ENCODE measurements at regions not wholly inside any gene's neighbourhood (a gene's known extent, or its start where the extent isn't known, plus 50 kb on each side); places are given as distances from the start of the nearest gene placed in this dataset.
"Not testable (repeated sequence)": the region's sequence is repeated elsewhere in the genome, so short reads cannot be mapped to it uniquely, and the experiment has no call there.

DNA sequence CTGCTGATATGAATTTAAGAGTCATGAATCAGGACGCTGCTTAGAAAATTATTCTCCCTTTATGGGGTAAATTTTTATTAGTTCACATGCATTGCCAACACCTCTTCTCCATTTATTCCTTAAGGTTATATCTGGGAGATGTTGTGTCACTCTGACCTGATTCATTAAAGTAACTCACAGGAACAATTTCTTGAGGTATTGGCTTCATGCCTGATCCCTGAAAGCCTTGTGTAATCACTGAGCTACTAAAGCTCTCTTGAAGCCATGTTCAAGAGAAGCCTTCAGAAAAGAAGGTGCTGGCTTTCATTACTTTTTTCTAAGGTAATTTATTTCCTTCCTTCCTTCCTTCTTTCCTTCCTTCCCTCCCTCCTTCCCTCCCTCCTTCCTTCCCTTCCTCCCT is 420.6 kb downstream of the RAB38 start:
- no peak for DNase-seq (ENCODE audit: low spot score)

DNA sequence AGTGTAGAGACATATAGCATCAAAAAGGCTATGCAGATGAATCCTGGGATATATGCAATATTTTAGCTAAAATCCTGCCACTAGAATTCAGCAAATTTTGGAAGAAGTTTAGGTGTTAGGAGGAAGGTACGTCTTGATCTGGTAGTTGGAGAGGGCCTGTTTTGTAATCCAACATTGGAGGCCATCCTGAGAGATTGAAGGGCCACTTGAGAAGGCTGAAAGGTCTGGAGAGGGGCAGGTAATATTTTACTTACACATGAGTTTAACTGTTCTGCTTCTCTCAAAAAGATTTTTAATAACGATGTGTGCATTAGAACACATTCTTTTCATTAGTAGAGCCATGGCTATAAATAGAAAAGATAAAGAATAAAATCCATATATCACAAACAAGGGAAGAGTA is 422.1 kb downstream of the RAB38 start:
- no peak for DNase-seq (ENCODE audit: low spot score)

DNA sequence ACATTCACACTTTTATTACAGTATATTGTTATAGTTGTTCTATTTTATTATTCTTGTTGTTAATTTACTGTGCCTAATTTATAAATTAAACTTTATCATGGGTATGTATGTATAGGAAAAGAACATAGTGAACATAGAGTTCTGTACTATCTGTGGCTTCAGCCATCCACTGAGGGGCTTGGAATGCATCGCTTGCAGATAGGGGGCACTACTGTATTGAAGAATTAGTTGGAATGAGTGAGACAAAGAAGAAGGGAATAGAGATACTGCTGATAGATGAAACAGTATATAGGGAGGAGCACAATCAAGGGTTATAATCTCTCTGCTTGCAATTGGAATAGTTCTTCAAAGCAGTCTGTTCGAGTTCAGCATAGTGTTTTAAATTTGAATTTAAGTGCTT is 432.2 kb downstream of the RAB38 start:
- DNase-seq (ENCODE audit: low spot score): no peak

DNA sequence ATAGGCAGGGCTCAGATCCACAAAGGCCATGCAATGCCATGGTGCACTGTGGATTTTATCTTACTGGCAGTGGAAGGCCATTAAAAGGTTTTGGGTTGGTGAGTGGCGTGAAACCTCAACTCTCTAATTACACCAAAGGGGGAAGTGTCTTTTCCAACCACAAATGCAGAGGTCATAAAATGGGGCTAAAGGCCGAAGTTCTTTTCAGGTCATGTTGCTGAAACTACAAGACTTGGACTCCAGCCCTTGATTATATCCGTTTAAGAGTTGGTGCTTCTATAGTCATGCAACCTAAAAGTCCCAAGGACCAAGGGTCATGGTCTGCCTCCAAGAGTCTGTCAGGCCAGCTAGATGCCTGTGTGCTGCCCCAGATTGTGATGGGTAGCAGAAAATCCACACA is 434.3 kb downstream of the RAB38 start:
- no peak for DNase-seq (ENCODE audit: low spot score)

DNA sequence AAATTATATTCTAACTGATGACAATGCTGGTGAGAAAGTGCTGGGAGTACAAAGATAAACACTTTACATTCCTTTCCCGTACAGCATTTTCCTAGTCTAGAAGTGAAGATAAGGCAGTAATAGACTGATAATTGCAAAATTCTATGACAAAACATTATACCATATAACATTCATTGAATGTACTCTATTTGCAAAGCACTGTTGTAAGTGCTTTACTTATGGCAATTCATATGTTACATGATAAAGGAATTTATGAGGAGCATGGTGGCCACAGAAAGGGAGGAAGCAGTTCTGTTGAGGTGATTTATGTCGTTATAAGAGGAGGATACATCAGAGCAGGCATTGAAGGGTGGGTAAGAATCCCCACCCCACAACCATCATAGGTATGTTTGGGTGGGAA is 434.8 kb downstream of the RAB38 start:
- no peak for DNase-seq (ENCODE audit: low spot score)

DNA sequence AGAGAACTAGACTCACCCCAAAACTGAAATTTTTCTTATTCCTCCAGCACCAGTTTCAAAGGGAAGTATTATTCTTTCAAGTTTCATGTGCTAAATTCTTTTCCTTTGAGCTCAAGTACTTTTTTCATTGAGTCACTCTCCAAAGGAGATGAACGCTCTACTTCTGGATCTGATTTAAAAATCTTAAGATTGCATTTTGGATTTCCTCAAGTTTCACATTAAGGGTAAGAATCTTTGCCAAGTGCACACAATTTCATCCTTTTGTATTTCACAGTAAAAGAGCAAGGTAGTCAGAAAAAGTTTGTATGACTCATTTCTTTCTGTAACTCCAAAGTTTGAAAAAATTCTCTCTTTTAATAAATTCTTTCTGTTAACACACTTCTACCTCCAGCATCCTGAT is 435.5 kb downstream of the RAB38 start:
- DNase-seq (ENCODE audit: low spot score): no peak

DNA sequence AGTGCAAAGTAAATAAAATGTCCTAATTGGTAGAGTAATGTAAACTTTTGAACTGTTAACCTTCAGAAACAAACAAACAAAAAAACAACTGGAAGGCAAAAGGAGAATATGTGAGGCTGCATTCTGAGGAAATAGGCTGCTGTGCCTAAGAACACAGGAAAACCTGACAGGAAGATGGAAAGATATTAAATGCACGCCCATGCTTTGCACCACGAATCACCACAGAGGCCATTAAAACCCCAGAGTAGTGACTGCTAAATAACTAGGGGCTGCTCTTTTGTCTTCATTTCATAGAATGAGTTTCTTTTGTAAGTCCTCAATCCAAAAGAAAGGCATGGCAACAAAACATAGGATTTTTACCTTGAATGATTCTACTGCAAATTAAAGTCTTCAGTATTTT is 436.0 kb downstream of the RAB38 start:
- DNase-seq (ENCODE audit: low spot score): no peak

DNA sequence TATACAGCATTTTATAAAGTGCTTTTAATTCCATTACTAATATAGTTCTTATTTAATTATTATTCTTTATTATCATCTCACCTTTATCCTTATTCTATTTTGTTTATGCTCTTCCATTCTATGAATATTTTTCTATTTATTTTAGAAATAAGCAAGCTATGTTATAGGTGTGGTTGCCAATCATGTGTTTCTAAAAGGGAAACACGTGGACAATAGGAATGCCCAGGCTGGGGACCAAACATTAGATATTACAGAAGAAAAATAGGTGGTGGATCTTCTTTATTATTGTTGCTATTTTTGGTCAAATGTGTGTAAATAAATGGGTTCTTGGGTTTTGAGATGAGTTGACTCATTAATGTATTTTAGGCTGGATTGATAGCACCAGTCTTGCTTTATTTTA is 438.3 kb downstream of the RAB38 start:
- no peak for DNase-seq (ENCODE audit: low spot score)

DNA sequence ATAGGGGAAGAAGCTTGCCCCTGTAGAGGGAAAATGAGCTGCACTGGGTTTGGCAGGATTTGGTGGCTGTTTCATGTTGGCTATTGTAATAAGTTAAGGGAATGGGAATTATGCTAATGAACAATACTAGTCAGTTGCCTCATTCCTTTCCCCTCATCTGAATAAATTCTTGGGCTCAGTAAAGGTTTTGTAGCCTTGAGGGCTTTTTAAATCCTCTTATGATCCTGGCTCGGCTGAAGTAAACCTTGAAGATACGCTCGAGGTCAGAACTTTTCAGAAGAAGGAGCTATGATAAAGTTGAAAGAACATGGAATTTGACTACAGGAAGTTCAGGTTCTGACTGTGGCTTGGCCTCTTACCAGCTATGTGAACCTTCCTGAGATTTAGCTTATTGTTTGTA is 448.7 kb downstream of the RAB38 start:
- DNase-seq (ENCODE audit: low spot score): no peak

DNA sequence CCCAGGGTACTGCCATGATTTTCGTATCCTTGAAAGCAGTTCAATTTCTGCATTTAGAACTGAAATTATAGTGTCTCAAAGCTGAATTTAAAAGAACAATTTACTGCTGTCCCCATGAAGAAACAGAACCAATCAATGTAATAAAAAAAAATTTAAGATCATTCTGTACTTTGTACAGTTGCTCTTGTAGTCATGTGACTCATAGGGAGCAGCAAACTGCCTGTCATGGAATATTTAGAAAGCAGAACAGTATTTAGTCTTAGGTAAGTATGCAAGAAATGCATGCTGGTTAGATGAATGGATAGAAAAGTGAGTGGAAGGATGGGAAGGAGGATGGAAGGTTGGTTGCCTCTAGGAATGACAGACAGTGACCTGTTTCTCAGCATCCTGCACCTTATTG is 450.9 kb downstream of the RAB38 start:
- DNase-seq (ENCODE audit: low spot score): no peak

DNA sequence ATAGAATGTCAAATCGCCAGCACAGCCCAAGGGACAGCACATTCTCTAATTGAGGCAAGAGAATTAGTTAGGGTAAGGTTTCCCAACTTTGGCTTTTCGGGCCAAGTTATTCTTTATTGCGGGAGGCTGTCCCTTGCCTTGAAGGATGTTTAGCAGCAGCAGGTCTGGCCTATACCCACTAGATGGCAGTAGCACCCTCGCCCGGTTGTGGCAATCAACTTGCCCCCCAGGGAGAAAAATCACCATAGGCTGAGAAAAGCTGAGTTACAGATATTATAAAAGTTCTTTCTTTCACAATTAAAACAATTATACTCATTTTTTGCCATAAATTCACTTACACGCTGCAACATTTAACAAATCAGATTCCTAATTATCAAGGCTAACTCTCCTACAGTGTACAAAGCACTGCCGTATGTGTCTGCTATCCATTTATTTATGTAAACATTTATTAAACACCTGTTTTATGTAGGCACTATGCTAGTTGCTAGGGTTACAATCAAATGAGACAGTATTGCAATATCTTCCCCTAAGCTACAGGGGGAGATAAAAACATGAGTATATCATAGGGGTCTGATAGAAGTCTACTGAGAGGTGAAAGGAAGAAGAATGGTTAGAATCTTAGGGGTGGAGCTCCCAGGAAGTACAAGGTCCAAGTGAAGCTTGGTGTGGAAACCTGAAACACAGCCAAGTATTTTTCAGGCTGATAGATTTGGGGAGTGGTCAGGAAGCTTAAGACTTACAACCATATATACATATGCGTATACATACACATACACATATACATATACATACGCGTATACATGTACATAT is 452.3 kb downstream of the RAB38 start:
- no peak for DNase-seq (ENCODE audit: low spot score)

DNA sequence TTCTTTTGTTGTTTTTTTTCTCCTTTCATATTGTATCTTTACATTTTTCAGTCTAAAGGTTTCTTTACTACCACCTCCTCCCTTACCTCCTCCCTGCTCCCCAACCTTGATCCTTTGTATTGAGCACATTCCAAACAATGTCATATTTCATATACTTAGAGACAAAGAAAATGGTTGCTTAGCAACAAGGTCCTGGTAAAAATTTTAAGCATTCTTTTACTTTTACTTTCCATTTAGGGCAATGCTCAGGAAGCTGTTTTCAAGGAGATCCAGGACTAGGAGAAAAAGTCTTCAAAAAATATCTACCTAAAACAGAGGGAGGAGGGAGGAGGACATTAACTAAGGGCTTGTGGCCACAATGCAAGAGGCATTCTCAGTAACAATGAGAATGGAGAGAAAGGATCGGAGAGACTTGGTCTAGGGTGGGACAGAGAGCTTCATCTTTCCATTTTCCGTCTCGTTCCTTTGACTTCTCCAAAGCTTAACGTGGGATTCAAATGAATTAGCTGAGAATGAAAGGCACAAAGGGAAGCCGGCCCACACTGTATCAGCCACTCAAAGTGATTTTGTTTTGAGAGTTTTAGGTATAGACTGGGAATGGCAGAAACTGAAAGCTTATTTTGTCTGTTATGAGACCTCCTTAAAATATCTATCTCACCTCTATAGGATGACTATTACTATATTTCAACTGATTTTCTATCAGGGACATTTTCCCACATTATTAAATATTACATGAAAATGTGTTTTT is 455.7 kb downstream of the RAB38 start:
- DNase-seq (ENCODE audit: low spot score): no peak

DNA sequence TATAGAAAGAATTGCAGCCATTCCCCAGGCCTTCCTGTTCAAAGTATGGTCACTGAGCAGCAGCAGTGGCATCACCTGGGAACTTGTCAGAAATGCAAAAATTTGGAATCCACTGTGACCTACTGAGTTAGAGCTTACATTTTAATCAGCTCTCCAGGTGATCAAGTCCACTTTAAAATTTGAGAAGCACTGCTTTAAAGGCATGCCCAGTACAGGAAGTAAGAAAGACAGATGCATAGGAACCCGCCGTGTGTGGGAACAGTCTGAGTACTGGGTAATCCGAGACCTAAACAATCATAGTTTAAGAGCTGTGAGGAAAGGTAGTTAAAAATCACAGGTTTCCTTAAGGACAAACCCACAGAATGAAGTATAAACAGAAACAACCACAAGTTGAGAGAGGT is 462.4 kb downstream of the RAB38 start:
- no peak for DNase-seq (ENCODE audit: low spot score)

DNA sequence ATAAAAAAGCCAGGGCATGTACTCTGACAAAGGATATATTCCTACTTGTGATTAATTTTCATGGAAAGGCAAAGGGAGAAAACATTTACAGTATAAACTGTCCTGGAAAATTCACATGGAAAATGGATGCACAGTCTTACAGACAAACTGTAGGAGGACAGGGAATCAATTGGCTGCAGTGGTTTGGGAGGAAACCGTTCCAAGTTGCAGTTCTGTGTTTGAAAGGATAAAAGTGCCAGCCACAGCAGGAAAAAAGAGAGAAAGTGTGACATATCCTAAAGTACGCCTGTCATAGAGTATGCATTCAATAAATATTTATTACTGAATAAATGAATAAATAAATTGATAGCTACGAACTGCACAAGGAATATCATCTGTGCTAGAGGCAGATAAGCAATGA is 462.9 kb downstream of the RAB38 start:
- DNase-seq (ENCODE audit: low spot score): no peak

DNA sequence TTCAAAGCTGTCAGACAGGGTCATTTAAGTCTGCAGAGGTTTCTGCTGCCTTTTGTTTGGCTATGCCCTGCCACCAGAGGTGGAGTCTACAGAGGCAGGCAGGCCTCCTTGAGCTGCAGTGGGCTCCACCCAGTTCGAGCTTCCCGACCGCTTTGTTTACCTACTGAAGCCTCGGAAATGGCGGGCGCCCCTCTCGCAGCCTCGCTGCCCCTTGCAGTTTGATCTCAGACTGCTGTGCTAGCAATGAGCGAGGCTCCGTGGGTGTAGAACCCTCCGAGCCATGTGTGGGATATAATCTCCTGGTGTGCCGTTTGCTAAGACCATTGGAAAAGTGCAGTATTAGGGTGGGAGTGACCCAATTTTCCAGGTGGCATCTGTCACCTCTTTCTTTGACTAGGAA is 471.7 kb downstream of the RAB38 start:
- DNase-seq (ENCODE audit: low spot score): not testable (repeated sequence)

DNA sequence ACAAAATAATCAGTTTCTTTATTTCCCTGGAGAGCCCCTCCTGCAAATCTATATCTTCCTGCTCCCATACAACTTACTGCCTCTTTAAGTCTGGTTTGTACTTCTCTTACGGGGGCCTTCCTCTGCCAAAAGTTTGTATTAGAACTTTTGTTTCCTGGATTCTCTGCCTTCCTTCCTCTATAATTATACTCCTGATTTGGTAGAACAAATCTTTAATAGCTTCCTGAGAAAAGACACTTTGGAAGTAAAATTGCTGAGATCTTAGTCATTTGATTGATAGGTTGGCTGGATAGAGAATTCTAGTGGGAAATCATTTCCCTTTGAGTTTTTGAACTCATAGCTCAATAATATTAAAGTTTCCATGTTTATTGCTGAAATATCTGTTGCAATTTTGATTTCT is 499.2 kb downstream of the RAB38 start:
- DNase-seq (ENCODE audit: low spot score): no peak

DNA sequence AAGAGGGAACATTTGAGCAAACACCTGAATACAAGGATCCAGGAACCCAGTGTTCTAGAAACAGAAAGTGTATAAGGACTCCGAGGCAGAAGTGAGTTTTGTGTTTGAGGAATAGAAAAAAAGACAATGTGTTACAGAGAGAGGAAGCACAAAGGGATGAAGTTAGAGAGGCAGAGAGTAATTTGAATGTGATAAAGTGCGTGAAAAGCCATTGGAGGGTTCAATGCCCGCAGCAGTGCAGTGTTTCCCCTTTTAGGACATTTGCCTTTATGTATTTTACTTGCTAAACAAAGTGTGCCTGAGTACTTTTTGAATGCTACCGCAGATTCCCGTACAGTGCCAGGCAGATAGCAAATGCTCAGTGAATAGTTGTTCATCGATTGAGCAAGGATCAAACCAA is 508.5 kb downstream of the RAB38 start:
- no peak for DNase-seq (ENCODE audit: low spot score)

DNA sequence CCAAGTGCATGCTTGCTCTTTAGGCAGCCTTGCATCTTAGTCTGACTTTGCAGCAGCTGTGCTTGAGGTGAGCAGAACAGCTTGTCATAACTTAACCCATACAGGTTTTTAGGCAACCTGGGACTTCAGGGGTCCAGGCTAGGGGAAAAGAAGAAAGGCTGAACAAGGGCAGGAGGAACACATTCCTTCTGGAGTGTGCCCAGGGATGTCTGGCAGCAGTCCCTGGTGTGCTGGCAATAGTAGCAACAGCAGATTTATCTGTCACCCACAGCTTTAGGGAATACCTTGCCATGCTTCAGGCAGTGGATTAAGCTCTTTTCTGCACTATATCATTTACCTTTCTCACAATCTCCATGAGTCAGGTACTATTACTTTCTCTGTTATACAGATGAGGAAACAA is 513.0 kb downstream of the RAB38 start:
- DNase-seq (ENCODE audit: low spot score): no peak

DNA sequence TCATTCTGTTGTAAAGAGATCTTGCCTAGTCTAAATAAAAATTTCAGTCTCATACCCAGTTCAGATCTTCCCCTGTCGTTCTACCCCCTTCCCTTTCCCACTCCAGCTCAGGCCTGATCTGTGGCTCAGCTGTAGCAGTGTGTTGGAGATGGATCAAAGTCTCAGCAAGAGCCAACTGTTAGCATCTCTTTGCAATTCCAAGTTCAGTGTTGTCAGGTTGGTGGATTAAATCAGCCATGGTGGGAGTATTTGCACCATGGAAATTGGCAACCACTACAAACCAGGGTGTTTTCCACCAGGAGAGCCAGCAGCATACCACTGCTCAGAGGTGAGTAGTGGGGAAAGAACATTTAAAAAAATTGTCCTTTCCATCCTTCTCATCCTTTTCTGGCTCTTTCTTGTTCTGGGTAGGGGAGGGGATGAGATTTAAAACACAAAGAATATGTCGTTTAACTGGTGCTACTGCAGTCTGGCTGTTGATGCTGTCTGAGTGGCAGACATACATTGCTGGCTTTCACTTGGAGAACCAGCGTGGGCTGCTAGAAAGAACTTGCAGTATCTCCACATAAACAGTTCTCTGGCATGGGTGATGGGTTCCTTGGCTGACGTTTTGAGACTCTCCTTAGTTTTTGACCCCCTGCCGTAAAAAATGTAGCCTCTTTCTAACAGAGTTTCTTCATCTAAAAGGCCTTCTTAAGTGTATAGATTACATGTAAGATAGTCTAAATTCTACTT is 514.1 kb downstream of the RAB38 start:
- no peak for DNase-seq (ENCODE audit: low spot score)

DNA sequence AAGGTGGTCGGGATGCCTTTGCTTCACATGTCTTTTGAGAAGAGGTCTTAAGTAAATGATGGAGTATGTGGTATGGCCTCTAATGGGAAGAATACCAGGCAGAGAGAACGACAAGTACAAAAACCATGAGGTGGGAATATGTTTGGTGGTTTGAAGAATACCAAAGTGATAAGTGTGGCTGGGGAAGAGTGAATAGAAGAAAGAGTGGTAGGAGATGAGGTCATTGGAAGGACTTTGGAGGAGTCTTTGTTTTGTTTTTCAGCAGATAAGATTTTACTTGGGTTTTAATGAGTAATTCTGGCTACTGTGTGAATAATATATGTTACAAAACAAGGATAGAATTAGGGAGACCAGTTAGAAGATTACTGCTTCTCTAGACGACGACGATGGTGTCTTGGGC is 515.4 kb downstream of the RAB38 start:
- DNase-seq (ENCODE audit: low spot score): no peak

DNA sequence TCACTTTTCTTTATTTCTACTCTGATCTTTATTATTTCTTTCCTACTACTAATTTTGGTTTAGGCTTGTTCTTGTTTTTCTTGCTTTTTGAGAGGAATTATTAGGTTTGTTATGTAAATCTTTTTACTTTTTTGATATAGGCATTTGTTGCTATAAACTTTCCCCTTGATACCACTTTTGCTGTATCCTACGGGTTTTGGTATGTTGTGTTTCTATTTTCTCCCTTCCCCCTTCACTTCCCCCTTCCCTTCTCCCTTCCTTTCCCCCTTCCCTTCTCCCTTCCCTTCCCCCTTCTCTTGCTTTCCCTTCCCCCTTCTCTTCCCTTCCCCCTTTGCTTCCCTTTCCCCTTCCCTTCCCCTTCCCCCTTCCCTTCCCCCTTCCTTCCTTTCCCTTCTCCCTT is 529.6 kb downstream of the RAB38 start:
- no peak for DNase-seq (ENCODE audit: low spot score)

DNA sequence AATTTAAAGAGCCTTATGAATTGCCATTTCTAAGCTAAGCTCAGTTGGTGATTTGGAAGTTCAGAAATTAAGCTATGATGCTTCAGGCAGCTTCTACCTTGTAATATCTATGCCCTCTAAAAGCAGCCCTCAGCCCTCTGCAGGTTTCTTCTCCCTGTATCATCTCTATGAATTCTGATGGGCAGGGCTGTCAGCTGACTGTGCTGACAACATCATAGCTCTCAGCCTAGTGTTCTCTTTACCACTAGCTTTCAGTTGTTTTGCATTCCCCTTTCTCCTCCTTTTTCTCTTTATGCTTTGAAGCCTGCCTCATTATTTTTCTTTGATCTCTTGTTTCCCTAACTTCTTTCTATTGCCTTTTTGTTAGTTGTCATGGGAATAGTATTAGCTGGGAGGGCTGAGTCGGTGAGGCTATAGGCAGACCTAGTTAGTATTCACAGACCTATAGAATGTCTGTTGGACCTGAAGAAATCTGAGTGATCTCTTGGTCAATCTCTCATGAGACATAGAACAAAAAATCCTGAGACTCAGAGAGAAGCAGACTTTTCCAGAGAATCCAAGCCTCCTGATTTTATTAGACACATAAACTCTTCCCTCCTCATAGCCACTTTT is 535.4 kb downstream of the RAB38 start:
- no peak for DNase-seq (ENCODE audit: low spot score)

DNA sequence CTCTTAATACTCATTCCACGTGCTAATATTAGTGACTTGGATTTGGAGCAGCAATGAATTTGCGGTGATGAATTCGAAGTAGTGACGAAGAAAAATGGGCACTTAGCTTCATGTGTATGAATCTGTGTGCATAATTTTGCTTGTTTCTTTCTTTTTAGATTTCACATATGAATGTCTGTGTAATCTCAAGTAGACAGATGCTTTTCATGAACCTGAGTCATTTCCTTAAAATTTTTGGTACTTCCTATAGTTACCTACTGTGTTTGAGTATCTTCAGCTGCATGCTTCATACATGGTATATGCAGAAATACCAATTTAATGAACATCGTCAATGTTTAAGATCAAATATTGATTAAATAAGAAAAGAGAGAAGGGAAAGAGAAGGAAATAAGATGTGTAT is 540.2 kb downstream of the RAB38 start:
- DNase-seq (ENCODE audit: low spot score): no peak
